ENCODE measurements at regions not wholly inside any gene's neighbourhood (a gene's known extent, or its start where the extent isn't known, plus 50 kb on each side); places are given as distances from the start of the nearest gene placed in this dataset.
"Not testable (repeated sequence)": the region's sequence is repeated elsewhere in the genome, so short reads cannot be mapped to it uniquely, and the experiment has no call there.

DNA sequence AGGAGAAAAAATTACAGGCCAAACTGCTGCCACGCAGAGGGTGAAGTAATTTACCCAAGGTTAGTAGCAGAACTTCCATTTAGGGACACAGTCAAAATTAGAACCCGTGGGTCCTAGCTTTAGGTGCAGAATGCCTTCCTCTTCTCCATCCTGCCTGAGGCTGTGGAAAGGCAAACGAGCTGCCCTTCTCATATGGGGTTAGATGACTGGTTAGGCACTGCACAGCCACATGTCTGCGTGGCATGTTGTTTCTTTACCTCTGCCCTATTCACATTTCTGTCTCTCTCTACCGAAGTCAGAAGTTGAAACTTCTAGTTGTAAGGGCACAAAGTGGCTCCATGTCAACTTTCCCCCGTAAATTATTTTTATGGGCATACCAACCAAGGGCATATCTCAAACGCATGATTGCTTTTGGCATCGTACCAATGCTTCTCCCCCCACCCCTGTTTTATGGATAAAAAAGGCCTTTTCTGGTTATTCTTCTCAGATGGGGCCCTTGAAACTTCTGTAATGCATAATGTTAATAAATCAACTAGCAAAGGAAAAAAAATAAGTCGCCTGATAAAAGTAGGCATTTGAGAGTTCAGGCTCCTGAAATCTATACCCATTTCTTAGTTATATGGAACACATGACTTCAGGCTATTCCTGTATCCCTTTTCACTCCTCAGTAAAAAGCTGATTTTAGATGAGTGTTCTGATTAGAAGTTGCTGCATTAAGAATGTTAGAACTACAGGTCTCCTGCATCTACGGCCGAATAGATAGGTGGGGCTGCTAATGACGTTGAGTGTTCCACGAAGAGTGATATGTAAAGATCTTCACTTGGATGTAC lies 139.6 kb upstream of the NRIP1 start:
- DNase-seq = no peak

DNA sequence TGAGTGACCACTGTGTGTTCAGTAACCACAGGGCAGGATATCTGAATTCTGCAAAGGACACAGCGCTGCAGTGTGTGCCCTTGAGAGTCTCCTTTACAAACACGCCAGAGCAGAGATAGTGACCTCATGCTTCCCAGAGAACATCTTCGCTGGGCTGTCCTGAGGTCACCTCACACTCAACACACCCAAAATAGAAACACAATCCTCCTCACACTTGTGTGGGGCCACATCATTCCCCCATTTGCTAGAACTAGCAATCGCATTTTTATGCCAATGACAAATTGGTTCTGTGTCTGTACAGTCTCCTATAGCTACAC lies 140.1 kb upstream of the NRIP1 start:
- DNase-seq = no peak

- no peak for DNase-seq
Observed at GRCh38 chr21:15206514-15206913, 141.7 kb upstream of the NRIP1 start.

DNA sequence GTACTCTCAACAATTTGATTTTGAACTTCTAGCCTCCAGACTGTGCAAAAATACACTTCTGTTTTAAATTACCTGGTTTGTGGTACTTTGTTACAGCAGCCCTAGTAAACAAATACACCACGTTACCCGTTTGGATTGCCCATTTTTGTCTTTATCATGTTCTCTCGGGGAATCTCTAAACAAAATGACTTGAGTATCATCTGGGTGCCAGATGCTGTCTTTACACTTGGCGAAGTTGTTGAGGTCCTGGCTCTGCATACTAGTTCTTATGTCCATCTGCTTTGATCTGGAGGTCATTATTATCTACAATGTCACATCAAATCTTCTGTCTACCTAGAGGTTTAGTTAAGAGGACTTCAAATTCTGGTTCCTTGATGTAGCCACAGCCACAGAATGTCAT lies 142.4 kb upstream of the NRIP1 start:
- DNase-seq = no peak

- no peak for DNase-seq
Observed at GRCh38 chr21:15207635-15208370, 143.0 kb upstream of the NRIP1 start.

- DNase-seq = no peak
Observed at GRCh38 chr21:15208786-15209185, 144.0 kb upstream of the NRIP1 start.

DNA sequence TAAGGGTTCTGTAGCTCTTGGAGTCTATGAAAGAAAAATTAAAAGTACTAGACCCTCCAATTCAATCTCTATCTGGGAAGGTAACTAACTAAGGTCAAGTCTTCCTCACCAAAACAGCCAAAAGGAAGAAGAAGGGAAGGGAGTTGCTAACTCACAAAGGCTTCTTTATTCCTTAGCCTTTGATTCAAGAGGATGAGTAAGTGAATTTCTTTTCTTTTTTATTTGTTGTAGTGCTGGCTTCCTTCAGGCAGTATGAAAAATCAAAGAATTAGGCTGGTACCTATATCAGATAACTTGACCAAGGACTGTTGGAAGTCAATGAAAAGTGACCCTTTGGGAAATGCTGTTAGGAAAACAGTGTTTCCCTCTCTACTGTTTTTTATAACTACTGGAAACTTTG lies 144.4 kb upstream of the NRIP1 start:
- no peak for DNase-seq

GRCh38 chr21:15210235-15210678 lies 145.5 kb upstream of the NRIP1 start:
- no peak for DNase-seq

- DNase-seq = no peak
Observed at GRCh38 chr21:15211491-15212133, 146.8 kb upstream of the NRIP1 start.

GRCh38 chr21:15212206-15212605 lies 147.4 kb upstream of the NRIP1 start:
- DNase-seq = no peak

DNA sequence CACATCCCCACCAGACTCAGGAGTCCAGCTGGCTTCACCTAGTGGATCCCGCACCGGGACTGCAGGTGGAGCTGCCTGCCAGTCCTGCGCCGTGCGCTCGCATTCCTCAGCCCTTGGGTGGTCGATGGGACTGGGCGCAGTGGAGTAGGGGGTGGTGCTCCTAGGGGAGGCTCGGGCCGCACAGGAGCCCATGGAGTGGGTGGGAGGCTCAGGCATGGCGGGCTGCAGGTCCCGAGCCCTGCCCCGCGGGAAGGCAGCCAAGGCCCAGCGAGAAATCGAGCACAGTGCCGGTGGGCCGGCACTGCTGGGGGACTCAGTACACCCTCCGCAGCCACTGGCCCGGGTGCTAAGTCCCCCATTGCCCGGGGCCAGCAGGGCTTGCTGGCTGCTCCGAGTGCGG lies 153.7 kb upstream of the NRIP1 start:
- DNase-seq = not testable (repeated sequence)

- DNase-seq = no peak
Observed at GRCh38 chr21:15219039-15219438, 154.2 kb upstream of the NRIP1 start.

- no peak for DNase-seq
Observed at GRCh38 chr21:15219894-15220293, 155.1 kb upstream of the NRIP1 start.

DNA sequence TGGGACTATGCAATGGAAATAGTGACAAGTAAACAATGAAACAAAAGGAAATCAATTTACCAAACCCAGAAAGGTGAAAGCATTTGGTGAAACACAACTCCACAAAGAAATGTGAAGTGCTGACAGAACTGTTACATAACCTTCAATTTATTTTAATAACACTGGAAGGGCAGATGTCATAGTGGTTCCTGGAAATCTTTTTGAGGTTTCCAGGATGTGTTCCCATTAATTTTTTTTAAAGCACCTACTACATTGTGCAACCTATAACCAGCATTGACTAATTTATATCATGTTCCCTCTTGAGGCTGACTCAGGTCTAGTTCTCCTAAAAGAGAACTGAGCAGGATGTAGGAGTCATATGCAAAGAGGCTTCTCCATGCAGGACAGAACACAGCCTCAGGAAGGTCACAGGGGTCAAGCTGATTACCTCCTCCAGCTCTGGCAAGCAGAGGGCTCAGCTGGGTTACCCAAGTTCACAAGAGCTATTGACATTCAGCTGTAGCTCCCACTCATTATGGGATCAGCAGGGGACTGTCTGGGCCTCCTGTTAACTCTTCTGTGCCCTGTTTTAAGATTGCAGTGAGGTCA lies 157.1 kb upstream of the NRIP1 start:
- DNase-seq = no peak

DNA sequence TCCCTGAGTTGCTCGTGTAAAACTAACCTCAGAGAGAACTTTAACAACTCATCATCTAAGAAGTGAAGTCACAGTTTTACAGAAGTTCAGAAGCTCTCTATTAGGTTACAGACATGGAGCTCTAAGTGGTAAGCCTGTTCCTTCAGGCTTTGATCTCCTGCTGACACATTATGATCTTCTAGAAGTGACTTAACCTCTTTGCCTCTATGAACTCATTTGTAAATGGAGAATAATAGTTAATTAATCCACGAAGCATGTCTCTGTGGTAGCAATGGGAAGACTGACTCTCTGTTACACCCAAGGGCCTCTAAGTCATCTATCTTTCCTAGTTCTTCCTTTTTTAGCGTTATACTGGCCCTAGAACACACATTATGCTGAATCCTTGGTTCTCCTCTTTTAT lies 157.9 kb upstream of the NRIP1 start:
- DNase-seq = no peak

GRCh38 chr21:15224346-15225086 lies 159.7 kb upstream of the NRIP1 start:
- no peak for DNase-seq

GRCh38 chr21:15227919-15228318 lies 163.1 kb upstream of the NRIP1 start:
- DNase-seq = no peak

GRCh38 chr21:15229390-15229789 lies 164.6 kb upstream of the NRIP1 start:
- no peak for DNase-seq

DNA sequence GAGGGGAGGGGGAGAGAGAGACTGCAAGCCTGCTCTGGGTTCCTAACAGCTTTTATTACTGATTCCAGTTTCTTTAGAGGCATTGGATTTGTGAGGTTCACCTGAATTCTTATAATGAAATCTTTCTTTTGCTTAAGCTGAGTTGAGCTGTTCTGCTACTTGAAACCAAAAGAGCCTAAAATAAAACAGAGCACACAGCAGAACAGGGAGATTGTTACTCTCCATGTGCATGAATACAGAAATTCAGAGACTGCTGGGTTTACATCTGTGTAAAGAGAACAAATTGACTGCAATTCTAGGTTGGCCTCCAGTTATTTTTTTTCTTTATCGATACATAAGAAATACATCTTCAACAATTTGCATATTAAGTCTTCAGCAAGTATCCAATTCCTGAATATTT lies 168.8 kb upstream of the NRIP1 start:
- DNase-seq = no peak

DNA sequence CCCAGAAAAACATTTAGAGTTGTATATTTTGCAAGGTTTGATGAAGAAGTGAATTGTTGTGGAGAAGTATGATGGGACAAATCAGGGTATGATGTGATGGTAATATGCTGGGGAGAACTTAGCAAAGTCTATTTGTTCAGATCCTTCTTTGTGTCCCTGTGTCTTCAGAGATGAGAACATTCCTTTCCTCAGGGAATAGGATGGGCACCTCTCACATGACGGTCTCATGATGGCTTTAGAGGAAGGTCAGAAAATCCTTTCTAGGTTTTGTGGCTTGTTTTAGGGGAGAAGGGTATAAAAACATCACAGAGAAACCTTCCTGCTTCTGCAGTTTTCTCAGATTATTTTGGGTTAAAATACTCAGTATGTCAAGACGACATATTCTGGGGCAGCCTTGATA lies 171.3 kb upstream of the NRIP1 start:
- no peak for DNase-seq

DNA sequence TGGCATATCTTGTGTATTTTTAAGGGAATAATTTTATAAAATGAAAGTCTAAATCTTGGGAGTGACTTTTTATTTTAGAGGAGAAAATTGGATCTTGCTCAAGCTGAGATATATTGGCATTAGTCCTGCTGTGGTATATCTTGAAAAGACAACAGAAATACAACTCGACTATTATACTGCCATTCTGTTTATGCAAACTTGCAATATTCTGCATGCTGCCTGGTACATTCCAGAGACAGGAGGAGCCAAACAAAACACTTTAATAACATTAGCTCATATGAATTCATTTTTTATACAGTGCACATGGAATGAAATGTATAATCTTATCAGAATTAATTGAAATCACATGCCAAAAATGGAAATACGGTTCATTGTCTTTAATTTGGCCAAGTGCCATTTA lies 176.0 kb upstream of the NRIP1 start:
- DNase-seq = no peak

DNA sequence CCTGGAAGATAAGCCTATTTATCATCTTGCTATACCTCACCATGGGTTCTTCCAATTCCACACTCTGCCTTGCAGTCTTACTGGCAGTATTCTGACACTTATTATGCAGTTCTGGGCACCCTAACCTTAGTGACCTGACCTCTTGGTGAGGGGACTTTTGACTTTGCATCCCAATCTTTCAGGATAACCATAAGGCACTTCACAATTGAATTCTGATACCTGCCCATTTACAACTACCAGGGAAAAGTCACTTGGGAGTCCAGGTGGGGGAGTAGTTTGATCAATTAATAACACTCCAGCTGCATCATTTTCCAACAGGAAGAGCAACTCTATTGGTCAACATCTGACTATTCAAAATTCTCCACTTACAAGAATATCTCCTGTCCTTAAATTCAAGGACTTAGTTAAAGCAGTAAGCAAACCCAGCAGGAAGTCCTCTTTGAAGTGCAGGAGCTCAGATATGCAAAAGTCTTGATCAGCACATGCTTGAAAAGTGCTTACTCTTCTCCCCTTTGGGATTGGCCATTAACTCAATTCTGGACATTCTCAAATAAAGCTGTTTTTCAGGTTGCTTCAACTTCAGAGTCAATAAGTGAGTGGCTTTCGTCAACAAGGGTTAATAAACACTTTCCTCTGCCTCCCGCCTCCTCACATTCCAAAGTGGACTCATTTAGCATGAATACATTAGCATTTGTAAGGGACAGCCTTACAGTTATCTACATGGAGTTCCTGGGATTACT lies 177.4 kb upstream of the NRIP1 start:
- no peak for DNase-seq

All from activated CD4-positive, alpha-beta T cell treated with anti-CD3 and anti-CD28 coated beads, Interleukin-2, amount 50 U/mL, for 16 hours (primary cell).